Glutamatergic neuron (in vitro differentiated cells): ENCODE measurements at regions not wholly inside any gene's neighbourhood (a gene's known extent, or its start where the extent isn't known, plus 50 kb on each side); places are given as distances from the start of the nearest gene placed in this dataset.

Experiments
- DNase-seq: peaks from one replicate; pipeline ENCODE4 v3.0.0; 2022
- H3K27ac Mint-ChIP-seq: one replicate; pipeline ENCODE4 v1.8.0; 2020; ENCODE audit warnings: mild to moderate bottlenecking, mixed read lengths, inconsistent platforms; ENCODE audit not compliant: unreplicated experiment
- H3K27me3 Mint-ChIP-seq: one replicate; pipeline ENCODE4 v1.8.0; 2020; ENCODE audit warnings: mild to moderate bottlenecking, moderate library complexity, mixed read lengths, inconsistent platforms; ENCODE audit not compliant: unreplicated experiment
- H3K36me3 Mint-ChIP-seq: one replicate; pipeline ENCODE4 v1.8.0; 2020; ENCODE audit warnings: mild to moderate bottlenecking, mixed read lengths, inconsistent platforms; ENCODE audit not compliant: unreplicated experiment
- H3K4me1 Mint-ChIP-seq: one replicate; pipeline ENCODE4 v1.8.0; 2020; ENCODE audit warnings: mild to moderate bottlenecking, low read depth, mixed read lengths, inconsistent platforms; ENCODE audit not compliant: unreplicated experiment
- H3K4me3 Mint-ChIP-seq: one replicate; pipeline ENCODE4 v1.8.0; 2020; ENCODE audit warnings: mild to moderate bottlenecking, mixed read lengths, inconsistent platforms; ENCODE audit not compliant: unreplicated experiment
- H3K9me3 Mint-ChIP-seq: one replicate; pipeline ENCODE4 v1.8.0; 2020; ENCODE audit warnings: mild to moderate bottlenecking, moderate library complexity, mixed read lengths, inconsistent platforms; ENCODE audit not compliant: unreplicated experiment
- CTCF ChIP-seq: fragments of 200-600 bp; sonication (generic); IDR thresholded peaks from one replicate; pipeline ENCODE4 v1.5.0; 2021; ENCODE audit not compliant: partially characterized antibody, unreplicated experiment

- no peaks in the 10 kb centered on the region for H3K9me3 Mint-ChIP-seq
- DNase-seq = no peak
- no peaks in the 10 kb centered on the region for H3K27me3 Mint-ChIP-seq
- peaks cover 4% of the 10 kb centered on the region for H3K36me3 Mint-ChIP-seq
- no peak for TF ChIP-seq CTCF
- no peak overlapping the region for H3K4me3 Mint-ChIP-seq
- no peak overlapping the region for H3K27ac Mint-ChIP-seq
- no peaks in the 10 kb centered on the region for H3K4me1 Mint-ChIP-seq
Observed at GRCh38 chr6:126747728-126748540, 370.5 kb upstream of the RSPO3 start.

- TF ChIP-seq CTCF = no peak
- no peaks in the 10 kb centered on the region for H3K36me3 Mint-ChIP-seq
- no peak overlapping the region for H3K4me3 Mint-ChIP-seq
- no peak overlapping the region for H3K27ac Mint-ChIP-seq
- H3K27me3 Mint-ChIP-seq = no peaks in the 10 kb centered on the region
- no peaks in the 10 kb centered on the region for H3K9me3 Mint-ChIP-seq
- no peak for DNase-seq
- H3K4me1 Mint-ChIP-seq = no peaks in the 10 kb centered on the region
Observed at GRCh38 chr6:126753606-126754005, 364.9 kb upstream of the RSPO3 start.

GRCh38 chr6:126761854-126762253, 356.6 kb upstream of the RSPO3 start:
- Mint-ChIP-seq H3K36me3 (no peaks in the 10 kb centered on the region), H3K9me3 (peaks cover 4% of the 10 kb centered on the region), H3K4me1 (peaks cover 12% of the 10 kb centered on the region), H3K27ac (no peak overlapping the region), H3K27me3 (peaks cover 2% of the 10 kb centered on the region), H3K4me3 (no peak overlapping the region)
- no peak for DNase-seq
- TF ChIP-seq CTCF = no peak

GRCh38 chr6:126764104-126764503, 354.4 kb upstream of the RSPO3 start:
- Mint-ChIP-seq H3K4me3 (no peak overlapping the region), H3K27me3 (peaks cover 2% of the 10 kb centered on the region)

More at GRCh38 chr6:126764104-126764503, 354.4 kb upstream of the RSPO3 start:
- no peaks in the 10 kb centered on the region for H3K36me3 Mint-ChIP-seq
- no peak overlapping the region for H3K27ac Mint-ChIP-seq
- no peak for DNase-seq
- peaks cover 19% of the 10 kb centered on the region for H3K4me1 Mint-ChIP-seq
- H3K9me3 Mint-ChIP-seq = peaks cover 4% of the 10 kb centered on the region
- no peak for TF ChIP-seq CTCF
